Esophagus muscularis mucosa (tissue), 4 donors: ENCODE measurements at regions not wholly inside any gene's neighbourhood (a gene's known extent, or its start where the extent isn't known, plus 50 kb on each side); places are given as distances from the start of the nearest gene placed in this dataset.

Experiments
- DNase-seq: peaks from one replicate; pipeline ENCODE4 v3.0.0-alpha.2; 2017; ENCODE audit errors: extremely low spot score
- H3K27ac ChIP-seq, 4 donors: fragments of 200-600 bp; sonication (generic); replicated peaks in 1 of 4; 1 replicate in 3 of 4; 2 replicates in 1 of 4; pipeline ENCODE4 v1.5.1; 2016 to 2019; ENCODE audit warnings: mild to moderate bottlenecking in 1 of 4
- H3K27me3 ChIP-seq, 4 donors: fragments of 200-600 bp; sonication (generic); one replicate each; pipeline versions ENCODE4 v1.5.1 to v1.6.0; 2016 to 2019
- H3K36me3 ChIP-seq, 4 donors: fragments of 200-600 bp; sonication (generic); one replicate each; pipeline ENCODE4 v1.5.1; 2016 to 2019
- H3K4me1 ChIP-seq, 4 donors: fragments of 200-600 bp; sonication (generic); one replicate each; pipeline ENCODE4 v1.5.1; 2016 to 2019
- H3K4me3 ChIP-seq, 4 donors: fragments of 200-600 bp; sonication (generic); 1 replicate in 2 of 4; 2 replicates in 2 of 4; pipeline ENCODE4 v1.5.1; 2016 to 2019; ENCODE audit warnings: mild to moderate bottlenecking in 4 of 4, moderate library complexity in 1 of 4
- H3K9me3 ChIP-seq, 4 donors: fragments of 200-600 bp; sonication (generic); 1 replicate in 3 of 4; 2 replicates in 1 of 4; pipeline ENCODE4 v1.5.1; 2016 to 2019
- EP300 ChIP-seq: sonication (generic); formaldehyde crosslinking; IDR thresholded peaks from one replicate; pipeline ENCODE4 v1.6.1; 2017; ENCODE audit warnings: antibody characterized with exemption
- POLR2A ChIP-seq: fragments of 450-650 bp; IDR thresholded peaks from one replicate; pipeline ENCODE4 v1.6.1; 2017; ENCODE audit warnings: antibody characterized with exemption, moderate library complexity, mild to moderate bottlenecking, low read depth
- POLR2AphosphoS5 ChIP-seq, 2 donors: sonication (generic); formaldehyde crosslinking; IDR thresholded peaks; one replicate each; pipeline ENCODE4 v1.6.1; 2017; ENCODE audit warnings: antibody characterized with exemption in 2 of 2
- WGBS: methylation state at CpG from one replicate; pipeline ENCODE4 v1.1.5; 2018; 5-methylcytosine and 5-hydroxymethylcytosine counted together
- intact Hi-C: fragments of 100-400 bp; cut with DNase I; formaldehyde crosslinking; loops from one replicate; pipeline ENCODE4 v1.15.1; 2023
- TF ChIP-seq, protein P1 (sequence below), 3 experiments: fragments of 200-600 bp in 2 of 3; fragments of 450-650 bp in 1 of 3; sonication (generic) in 2 of 3; IDR thresholded peaks; one replicate each; pipeline ENCODE4 v1.5.1; 2017 to 2019; ENCODE audit warnings: antibody characterized with exemption in 3 of 3, mild to moderate bottlenecking in 2 of 3, moderate library complexity in 1 of 3

DNA sequence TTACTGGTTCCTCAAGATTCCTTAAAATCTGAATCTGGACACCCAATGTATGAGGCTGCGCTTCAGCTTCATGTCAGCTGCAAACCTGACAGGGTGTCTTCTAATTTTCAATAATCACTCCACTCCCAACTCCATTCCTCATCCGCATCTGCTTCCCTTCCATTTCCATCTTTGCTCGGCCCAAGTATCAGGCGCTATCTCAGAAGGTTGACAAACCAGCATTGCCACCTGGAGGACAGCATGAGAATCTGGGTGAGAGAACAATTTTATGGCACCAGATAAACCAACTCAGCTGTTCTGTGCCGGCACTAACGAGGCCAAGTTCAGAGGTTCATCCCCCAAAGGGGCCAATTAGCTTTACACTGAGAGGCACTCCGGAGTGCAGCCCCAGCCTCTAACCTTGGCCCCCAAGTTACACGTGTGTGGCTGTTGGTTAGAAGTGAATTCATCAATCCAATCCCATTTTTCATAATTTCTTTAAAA is 79.1 kb upstream of the LMO2 start:
- Histone ChIP-seq H3K36me3 (no peaks in the 10 kb centered on the region), H3K27ac (no peak overlapping the region), H3K27me3 (no peaks in the 10 kb centered on the region), H3K4me1 (no peaks in the 10 kb centered on the region), H3K9me3 (no peaks in the 10 kb centered on the region), H3K4me3 (no peak overlapping the region)
- DNase-seq, result no peak
- TF ChIP-seq POLR2A (no peak), POLR2AphosphoS5 (IDR thresholded peaks at IDR 0.05) (peak in 1 of 2 donors; percentile 25), EP300 (no peak)
- TF ChIP-seq, protein P1, sequence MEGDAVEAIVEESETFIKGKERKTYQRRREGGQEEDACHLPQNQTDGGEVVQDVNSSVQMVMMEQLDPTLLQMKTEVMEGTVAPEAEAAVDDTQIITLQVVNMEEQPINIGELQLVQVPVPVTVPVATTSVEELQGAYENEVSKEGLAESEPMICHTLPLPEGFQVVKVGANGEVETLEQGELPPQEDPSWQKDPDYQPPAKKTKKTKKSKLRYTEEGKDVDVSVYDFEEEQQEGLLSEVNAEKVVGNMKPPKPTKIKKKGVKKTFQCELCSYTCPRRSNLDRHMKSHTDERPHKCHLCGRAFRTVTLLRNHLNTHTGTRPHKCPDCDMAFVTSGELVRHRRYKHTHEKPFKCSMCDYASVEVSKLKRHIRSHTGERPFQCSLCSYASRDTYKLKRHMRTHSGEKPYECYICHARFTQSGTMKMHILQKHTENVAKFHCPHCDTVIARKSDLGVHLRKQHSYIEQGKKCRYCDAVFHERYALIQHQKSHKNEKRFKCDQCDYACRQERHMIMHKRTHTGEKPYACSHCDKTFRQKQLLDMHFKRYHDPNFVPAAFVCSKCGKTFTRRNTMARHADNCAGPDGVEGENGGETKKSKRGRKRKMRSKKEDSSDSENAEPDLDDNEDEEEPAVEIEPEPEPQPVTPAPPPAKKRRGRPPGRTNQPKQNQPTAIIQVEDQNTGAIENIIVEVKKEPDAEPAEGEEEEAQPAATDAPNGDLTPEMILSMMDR (IDR thresholded peaks at IDR 0.05), result peak; percentile 35 to 56 (median 45)
- WGBS, result 26% methylated on average over 8 of the region's 8 CpGs
- intact Hi-C loops, result loop anchor here (5.0 kb wide), 1 partner anchor 114 kb away; no protein-coding TSS in a partner anchor

GRCh38 chr11:33967451-33967850 is 75.6 kb upstream of the LMO2 start:
- H3K9me3 ChIP-seq, result no peaks in the 10 kb centered on the region
- TF ChIP-seq POLR2A (no peak), POLR2AphosphoS5 (IDR thresholded peaks at IDR 0.05) (no peak), EP300 (no peak)
- TF ChIP-seq, protein P1 (IDR thresholded peaks at IDR 0.05), result no peak
- no peaks in the 10 kb centered on the region for H3K36me3 ChIP-seq
- no peaks in the 10 kb centered on the region for H3K27me3 ChIP-seq
- intact Hi-C loops, result no loop called here
- no peak for DNase-seq
- no peaks in the 10 kb centered on the region for H3K4me1 ChIP-seq
- H3K4me3 ChIP-seq, result no peak overlapping the region
- no peak overlapping the region for H3K27ac ChIP-seq
- WGBS, result 83% methylated on average over 6 of the region's 6 CpGs

GRCh38 chr11:33965032-33965431 is 73.2 kb upstream of the LMO2 start:
- no peak overlapping the region for H3K4me3 ChIP-seq
- no peaks in the 10 kb centered on the region for H3K27me3 ChIP-seq
- 96% methylated on average over 1 of the region's 1 CpG for WGBS
- no peaks in the 10 kb centered on the region for H3K36me3 ChIP-seq
- no peaks in the 10 kb centered on the region for H3K9me3 ChIP-seq
- TF ChIP-seq POLR2AphosphoS5 (IDR thresholded peaks at IDR 0.05) (no peak), POLR2A (no peak), EP300 (no peak)
- TF ChIP-seq, protein P1 (IDR thresholded peaks at IDR 0.05), result no peak
- intact Hi-C loops, result no loop called here
- H3K4me1 ChIP-seq, result no peaks in the 10 kb centered on the region
- DNase-seq, result no peak
- no peak overlapping the region for H3K27ac ChIP-seq

- intact Hi-C loops, result no loop called here
- H3K27me3 ChIP-seq, result no peaks in the 10 kb centered on the region
- H3K4me1 ChIP-seq, result no peaks in the 10 kb centered on the region
- H3K9me3 ChIP-seq, result no peaks in the 10 kb centered on the region
- no peak overlapping the region for H3K27ac ChIP-seq
- TF ChIP-seq EP300 (no peak), POLR2A (no peak), POLR2AphosphoS5 (IDR thresholded peaks at IDR 0.05) (no peak)
- TF ChIP-seq, protein P1 (IDR thresholded peaks at IDR 0.05), result no peak
- DNase-seq, result no peak
- H3K4me3 ChIP-seq, result no peak overlapping the region
- H3K36me3 ChIP-seq, result no peaks in the 10 kb centered on the region
- WGBS, result 71% methylated on average over 3 of the region's 3 CpGs
These were observed 68.1 kb upstream of the LMO2 start for GRCh38 chr11:33959855-33960400.

- H3K36me3 ChIP-seq, result no peaks in the 10 kb centered on the region
- H3K27me3 ChIP-seq, result no peaks in the 10 kb centered on the region
- no peak overlapping the region for H3K4me3 ChIP-seq
- TF ChIP-seq POLR2A (no peak), POLR2AphosphoS5 (IDR thresholded peaks at IDR 0.05) (no peak), EP300 (no peak)
- TF ChIP-seq, protein P1 (IDR thresholded peaks at IDR 0.05), result no peak
- no peaks in the 10 kb centered on the region for H3K4me1 ChIP-seq
- no peaks in the 10 kb centered on the region for H3K9me3 ChIP-seq
- intact Hi-C loops, result no loop called here
- 82% methylated on average over 6 of the region's 6 CpGs for WGBS
- DNase-seq, result no peak
- no peak overlapping the region for H3K27ac ChIP-seq
These were observed 65.5 kb upstream of the LMO2 start for GRCh38 chr11:33957304-33957917.
